Suppressor macrophage treated with lipopolysaccharide for 1 hour (primary cell): ENCODE measurements at regions not wholly inside any gene's neighbourhood (a gene's known extent, or its start where the extent isn't known, plus 50 kb on each side); places are given as distances from the start of the nearest gene placed in this dataset.
"Not testable (repeated sequence)": the region's sequence is repeated elsewhere in the genome, so short reads cannot be mapped to it uniquely, and the experiment has no call there.

Experiments used
- DNase-seq, 3 donors: peaks; one replicate each; pipeline ENCODE4 v3.0.0-alpha.2; 2020 to 2022

DNA sequence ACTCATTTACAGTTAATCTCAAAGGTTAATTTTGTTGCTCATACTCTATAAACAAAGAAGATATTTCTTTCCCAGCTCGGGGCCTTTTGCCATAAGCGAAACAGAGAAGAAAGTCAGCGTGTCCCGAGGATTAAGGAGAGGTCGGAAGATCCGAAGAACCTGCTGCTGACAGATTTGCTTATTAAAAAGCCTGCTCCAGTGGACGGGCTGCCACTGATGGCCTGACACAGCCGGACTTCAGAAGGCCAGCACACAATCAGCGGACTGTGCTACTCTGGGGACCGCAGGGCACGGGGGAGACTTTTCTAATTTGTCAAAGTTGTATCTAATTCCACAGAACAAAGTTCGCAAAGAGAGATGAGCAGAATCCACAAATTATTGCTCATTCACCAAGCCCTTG lies 315.4 kb downstream of the ETAA1 start:
- DNase-seq: no peak

DNA sequence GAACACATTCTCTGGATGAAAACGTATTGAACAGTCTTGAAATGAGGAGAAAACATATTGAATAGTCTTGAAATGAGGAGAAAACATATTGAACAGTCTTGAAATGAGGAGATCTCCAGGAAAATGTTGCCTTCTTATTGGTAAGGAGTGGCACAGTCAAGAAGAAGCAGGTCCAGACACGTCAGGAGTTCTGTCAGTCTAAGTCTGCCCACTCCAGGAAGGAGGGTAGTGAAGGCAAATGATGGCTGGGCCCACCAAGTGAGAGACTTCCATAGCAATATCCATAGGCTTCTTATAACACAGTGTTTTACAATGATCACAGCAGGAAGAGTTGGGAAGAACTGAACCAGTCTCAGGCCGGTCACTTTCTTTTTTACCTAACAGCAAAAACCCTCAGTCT lies 316.2 kb downstream of the ETAA1 start:
- no peak for DNase-seq

DNA sequence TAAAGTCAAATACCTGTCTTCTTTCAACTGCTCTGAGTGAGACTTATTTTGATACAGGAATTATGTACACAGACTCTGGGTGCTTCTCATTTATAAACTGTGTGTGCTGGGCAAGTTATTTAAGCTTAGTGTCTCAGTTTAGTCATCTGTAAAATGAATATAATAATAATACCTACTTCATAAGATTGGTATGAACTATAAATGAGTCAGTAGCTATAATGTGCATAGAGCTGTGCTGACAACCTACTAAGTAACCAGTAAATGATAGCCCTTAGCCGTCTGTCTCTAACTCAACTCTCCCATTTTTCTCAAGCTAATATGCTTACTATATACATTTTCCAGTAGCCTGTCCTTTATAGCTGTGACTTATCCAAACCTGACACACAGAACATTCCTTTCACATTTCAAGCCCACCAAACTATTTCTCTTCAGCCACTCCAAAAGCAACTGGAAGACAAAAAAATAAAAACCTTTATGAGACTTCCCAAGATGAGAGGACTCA lies 319.8 kb downstream of the ETAA1 start:
- DNase-seq: no peak

DNA sequence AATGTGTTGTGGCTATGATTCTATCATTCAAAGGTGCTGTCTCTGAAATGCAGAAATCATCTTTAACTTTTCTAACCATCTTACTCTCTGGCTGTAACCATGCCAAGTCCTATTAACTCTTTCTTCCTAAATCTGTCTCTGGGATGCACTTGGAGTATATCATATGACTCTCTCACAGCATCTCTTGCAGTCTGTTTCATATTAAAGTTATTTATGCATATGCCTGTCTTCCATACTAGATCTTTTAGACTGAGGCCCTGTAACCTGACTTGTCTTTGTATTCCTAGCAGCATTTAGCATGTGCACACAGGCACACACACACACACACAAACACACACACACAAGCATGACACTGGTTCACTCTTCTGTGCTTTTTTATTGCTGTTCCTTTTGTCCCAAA lies 320.6 kb downstream of the ETAA1 start:
- no peak for DNase-seq

DNA sequence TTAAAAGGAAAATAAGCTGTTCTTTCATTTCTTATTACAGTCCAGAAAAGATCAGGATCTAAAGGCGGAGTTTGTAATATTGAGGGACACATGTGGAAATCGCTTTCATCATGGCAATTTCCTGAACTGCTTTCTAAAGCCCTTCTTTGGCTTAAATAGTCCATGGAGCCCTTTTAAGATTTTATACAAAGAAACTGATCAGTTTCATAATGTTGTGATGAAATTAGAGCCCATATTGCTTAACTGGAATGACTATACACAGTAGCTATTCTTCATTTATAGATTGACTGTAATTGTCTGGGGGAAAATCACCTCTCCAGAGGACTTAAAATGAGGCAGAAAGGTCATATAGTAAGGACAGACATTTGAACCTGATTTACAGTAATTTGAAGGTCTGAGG lies 322.2 kb downstream of the ETAA1 start:
- no peak for DNase-seq

DNA sequence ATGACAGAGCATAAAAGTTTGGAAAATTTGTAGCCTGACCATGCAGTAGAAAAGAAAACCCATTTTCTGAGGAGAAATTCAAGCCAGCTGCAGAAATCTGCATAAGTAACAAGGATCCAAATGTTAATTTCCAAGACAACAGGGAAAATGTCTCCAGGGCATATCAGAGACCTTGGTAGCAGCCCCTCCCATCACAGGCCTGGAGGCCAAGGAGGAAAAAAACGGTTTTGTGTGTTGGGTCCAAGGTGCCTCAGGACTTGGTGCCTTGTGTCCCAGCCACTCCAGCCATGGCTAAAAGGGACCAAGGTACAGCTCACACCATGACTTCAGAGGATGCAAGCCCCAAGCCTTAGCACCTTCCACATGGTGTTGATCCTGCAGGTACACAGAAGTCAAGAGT lies 324.4 kb downstream of the ETAA1 start:
- no peak for DNase-seq

DNA sequence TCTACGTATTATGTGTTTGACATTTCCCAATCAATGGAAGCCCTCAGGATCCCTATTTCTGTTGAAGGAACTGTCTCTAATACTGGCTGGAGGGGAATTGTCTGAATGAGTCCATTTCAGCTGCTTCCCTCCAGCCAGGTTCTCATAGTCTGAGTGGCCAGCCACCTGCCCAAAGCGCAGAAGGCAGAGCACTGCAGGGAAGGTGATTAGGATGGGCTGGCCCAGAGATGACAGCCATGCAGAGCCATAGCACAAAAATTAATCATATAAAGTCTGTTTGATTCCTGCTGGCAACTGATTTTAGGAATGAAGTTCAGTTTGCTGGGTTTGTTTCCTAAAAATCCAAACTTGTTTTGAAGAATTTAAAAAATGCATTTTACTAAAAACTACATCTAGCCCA lies 327.1 kb downstream of the ETAA1 start:
- no peak for DNase-seq

GRCh38 chr2:67725731-67726130 lies 328.6 kb downstream of the ETAA1 start:
- DNase-seq: no peak

GRCh38 chr2:67726416-67726815 lies 329.3 kb downstream of the ETAA1 start:
- no peak for DNase-seq

DNA sequence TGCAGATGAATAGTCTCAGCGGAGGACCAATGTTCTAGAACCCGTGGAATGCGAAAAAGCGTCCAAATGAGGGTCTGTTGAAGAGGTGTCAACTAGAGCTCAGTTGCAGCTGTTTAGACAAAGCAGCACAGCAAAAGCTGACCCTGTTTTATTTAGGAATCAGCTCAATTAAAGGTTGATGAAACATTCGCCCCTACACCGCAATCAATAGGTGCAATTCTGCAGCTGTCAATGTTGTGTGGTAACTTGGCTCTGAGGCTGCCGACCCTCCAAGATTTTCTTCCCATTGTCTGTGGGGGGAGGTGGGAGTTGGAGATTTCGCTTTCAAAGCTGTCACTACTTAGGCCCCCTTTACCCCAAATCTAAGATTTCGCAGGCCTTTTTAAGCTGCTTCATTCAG lies 330.0 kb downstream of the ETAA1 start:
- DNase-seq: no peak

- no peak for DNase-seq
These were observed 330.5 kb downstream of the ETAA1 start for GRCh38 chr2:67727623-67728022.

GRCh38 chr2:67729474-67729873 lies 332.3 kb downstream of the ETAA1 start:
- no peak for DNase-seq

- peak in 2 of 3 donors; percentile 10 to 23 for DNase-seq
These were observed 329.3 kb downstream of the C1D start for GRCh38 chr2:67733517-67733916.

GRCh38 chr2:67752199-67752598 lies 310.6 kb downstream of the C1D start:
- no peak for DNase-seq

DNA sequence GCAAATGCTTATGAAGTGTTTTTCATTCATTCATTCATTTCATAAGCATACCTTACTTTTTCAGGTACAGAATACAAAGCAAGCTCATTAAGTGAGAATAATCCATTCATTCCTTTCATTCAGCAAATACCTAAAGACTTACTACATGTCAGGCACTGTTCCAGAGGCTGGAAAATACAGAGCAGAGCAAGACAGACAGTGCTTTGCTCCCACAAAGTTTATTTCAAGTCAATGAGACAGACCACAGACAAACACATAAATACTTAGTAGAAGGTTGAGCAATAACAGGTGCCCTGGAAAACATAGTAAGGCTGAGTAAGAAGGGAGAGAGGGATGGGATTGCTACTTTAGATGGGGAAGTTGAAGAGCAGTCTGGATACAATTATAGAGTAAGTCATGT lies 309.8 kb downstream of the C1D start:
- DNase-seq: no peak

- no peak for DNase-seq
These were observed 307.5 kb downstream of the C1D start for GRCh38 chr2:67755156-67755882.

DNA sequence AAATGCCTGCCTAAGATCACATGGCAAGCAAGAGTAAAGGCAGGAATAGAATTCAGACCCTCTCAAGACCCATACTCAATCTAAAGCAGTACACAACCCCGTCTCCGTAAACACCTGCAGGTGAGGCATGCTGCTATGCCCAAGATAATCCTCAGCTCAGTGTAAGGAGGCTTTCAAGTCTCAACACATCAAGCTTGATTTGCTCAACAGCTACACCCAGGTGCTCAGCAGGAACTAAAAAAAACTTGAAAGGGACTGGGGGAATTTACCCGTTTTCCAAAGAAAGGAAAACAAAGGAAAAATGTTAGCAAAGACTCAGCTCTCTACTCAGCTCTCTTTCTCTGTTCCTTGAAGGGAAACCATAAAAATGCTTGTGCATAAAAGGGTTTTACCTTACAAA lies 301.8 kb downstream of the C1D start:
- DNase-seq: no peak

DNA sequence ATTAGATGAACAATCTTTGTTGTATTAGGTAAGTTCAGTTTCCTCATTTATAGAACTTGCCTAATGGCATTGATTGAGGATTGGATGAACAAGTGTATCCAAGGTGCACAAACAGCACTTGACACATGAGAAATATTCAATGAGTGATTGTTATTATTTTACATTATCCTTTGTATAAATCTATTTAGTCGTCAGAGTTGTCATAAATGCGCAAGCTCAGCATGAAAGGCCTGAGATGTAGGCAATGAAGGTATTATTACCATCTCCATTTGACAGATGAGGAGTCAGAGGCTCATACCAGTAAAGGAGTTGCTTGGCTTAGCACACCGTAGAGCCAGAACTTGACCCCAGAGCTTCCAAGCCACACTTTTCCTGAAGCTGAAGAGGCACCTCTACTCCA lies 291.4 kb downstream of the C1D start:
- DNase-seq: no peak

DNA sequence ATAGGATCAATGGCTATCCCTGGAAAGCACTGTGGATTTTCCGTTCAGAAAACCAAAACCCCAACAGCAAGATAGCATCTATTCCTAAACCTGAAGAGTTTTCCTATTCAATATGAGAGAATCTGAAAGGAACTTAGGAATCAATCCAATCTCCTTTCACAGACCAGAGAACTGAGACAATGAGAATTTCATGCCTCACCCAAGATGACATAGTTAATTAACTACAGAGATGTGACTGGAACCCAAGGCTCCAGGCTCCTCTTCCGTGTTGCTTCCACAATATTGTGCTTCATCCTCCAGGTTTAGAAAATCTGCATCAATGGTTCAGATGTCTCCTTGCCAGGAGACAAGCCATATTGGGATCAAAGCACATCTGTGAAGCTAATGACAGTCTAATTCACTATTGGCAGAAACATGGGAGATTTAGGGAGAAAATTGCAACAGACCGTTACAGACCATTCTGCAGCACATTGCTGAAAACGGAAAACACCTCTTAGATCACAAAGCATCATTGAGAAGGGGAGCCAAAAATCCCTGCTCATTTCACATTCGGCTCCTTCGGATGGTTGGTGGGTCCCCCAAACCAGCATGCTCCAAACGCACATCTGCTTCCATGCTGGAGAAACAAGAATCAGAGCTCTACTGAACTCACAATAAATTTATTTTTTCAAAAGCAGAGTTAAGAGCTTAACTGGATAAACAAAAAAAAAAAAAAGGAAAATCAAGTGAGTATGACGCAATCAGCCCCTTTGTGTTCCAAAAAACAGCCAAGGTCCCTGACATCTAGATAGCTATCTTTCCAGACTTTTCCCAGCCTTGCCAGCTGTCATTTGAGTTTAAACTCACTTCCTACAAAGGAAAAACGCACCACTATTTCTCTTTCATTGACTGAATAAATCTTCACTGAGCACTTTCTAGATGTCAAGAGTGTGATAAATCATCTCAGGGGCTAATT lies 290.3 kb downstream of the C1D start:
- DNase-seq: no peak

DNA sequence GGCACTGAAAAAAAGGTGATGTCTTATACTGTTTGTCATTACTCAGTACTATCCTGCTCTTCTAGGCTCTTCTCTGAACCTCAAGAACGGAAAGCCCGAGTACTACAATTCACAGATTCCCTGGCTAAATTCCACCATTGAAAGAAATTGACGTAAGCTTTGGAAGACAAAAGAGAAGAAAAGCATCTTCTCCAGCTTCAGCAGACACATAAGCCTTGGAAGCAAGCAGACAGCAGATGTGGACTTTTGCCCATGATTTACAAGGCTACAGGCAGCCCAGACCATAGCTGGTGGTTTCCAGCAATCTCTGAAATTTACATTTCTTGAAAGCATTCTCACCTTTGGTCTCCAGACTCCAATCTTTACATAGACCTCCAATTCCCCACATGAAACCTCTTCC lies 289.0 kb downstream of the C1D start:
- DNase-seq: no peak

- DNase-seq: no peak
These were observed 286.5 kb downstream of the C1D start for GRCh38 chr2:67776276-67776675.

GRCh38 chr2:67777010-67777409 lies 285.8 kb downstream of the C1D start:
- DNase-seq: no peak

DNA sequence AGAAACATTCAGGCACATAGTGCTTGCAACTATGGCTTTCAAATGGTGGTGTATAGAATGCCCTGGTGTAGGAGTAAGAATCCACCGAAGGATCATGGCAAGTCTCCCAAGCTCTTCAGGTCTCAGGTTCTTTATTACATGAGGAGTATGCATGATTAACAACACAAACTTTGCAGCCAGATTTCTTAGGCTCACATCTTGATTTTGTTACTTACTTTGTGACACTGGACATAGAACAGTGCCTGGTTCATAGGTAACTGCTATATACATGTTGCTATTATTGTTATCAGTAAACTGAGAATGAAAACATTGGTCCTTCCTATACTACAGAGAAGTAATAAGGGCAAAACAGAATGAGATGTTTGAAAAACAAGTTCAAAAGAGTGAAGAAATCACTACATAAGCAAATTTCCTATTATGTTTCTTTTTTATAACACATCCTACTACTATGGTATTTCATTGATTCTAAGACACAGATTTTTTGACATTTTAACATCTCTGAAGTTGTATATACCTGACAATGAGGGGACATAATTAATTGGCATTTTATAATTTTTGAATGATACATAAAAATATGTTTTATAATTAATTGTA lies 284.9 kb downstream of the C1D start:
- no peak for DNase-seq

DNA sequence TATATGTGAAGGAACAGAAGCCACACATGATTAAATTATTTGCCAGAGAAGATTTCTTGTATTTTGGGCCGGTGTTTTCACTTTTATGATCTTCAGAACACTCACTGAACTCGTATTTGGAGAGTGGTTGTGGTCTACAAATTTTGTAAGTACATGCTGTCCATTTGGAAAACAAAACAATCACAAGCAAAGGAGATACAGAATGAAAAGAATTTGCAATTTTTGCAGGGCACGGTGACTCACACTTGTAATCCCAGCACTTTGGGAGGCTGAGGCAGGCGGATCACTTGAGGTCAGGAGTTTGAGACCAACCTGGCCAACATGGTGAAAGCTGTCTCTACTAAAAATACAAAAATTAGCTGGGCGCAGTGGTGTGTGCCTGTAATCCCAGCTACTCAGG lies 282.0 kb downstream of the C1D start:
- DNase-seq: not testable (repeated sequence)
